HG02884 (cell line): ENCODE measurements at regions not wholly inside any gene's neighbourhood (a gene's known extent, or its start where the extent isn't known, plus 50 kb on each side); places are given as distances from the start of the nearest gene placed in this dataset.

Source experiments
- ATAC-seq: cut with Tn5 transposase; IDR thresholded peaks from one replicate; pipeline ENCODE4 v1.9.1; 2021; ENCODE audit warnings: mild to moderate bottlenecking, moderate library complexity; ENCODE audit not compliant: unreplicated experiment

DNA sequence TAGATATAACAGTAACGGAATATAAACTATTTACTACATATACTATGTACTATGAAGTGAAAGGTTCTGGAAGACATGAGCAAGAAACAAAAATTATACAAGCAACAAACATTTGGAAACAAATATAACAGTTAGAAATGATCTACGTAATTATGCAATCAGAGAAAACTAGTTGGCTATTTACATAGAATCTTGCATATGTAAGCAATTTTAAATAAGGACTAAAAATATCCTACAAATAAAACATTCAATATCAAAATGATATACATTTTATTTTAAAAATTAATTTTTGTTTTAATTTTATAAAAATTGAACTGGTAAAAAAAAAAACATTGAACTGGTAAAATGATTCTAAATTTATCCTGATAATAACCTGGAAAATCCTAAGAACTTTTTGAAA is 642.5 kb upstream of the PCDH10 start:
- ATAC-seq = no peak

DNA sequence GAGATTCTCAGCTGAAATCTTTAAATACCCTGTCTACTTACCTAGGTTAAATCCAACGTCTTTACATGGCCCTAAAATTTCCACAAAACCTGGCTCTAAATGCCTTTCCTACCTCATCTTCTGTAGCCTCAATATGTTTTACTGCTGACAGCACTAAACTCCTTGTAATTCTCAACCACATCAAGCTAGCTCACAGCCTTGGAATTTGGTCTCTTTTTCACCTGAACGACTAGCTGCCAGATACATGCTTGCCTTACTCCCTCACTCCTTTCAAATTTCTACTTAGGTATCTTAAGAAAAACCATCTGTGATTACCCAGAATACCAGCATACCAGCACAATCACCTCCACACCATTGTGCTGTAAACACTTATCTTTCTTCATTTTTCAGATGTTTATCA is 635.6 kb upstream of the PCDH10 start:
- no peak for ATAC-seq

DNA sequence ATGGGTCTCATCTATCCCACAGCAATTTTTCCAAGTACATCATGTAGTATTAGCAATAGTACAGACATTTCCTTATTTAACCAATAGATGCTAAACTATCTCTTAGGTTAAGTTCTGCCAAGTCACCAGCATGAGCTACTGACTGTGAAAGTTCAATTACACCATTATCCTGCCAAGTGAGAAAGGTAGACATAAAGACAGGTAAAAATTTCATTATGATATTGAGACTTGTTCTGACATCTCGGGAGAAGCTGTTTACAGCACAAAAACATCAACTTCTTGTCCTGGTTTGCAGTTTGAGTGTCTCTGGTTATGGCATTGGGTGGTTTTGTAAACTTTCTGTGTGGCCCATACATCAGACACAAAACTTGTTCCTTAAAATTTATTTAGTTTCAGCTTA is 622.4 kb upstream of the PCDH10 start:
- ATAC-seq = no peak

DNA sequence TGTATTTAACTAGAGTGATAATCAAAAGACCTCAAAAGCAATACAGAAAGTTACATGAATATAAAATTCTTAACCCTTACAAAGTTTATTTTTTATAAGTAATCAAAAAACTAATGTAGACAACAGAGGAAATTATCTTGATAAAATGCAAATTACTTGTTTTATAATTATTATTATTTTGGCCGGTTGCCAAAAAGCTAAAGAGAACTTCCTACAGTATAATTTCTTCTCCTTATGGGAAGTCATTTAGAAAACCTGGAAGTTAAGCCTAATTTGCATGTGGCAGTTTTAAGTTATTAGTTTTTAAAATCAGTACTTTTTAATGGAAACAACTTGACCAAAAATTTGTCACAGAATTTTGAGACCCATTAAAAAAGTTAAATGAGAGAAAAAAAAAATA is 621.3 kb upstream of the PCDH10 start:
- ATAC-seq = no peak

DNA sequence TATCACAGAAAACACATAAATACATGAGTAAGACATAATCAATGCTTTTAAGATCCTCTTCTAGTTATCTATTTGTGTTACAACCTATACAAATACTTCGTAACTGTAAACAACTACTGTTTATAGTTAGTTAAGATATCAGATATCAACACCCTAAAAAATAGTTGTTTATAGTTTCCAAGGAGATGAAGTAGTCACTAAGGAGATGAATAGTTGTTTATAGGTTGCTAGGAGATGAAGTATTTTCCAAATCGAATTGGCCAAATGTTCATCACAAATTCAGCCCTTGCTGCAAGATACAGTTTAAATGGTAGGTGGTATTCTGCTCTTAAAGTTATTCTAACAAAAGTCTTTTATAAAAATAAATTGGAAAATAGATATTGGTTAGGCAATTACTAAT is 618.2 kb upstream of the PCDH10 start:
- no peak for ATAC-seq

DNA sequence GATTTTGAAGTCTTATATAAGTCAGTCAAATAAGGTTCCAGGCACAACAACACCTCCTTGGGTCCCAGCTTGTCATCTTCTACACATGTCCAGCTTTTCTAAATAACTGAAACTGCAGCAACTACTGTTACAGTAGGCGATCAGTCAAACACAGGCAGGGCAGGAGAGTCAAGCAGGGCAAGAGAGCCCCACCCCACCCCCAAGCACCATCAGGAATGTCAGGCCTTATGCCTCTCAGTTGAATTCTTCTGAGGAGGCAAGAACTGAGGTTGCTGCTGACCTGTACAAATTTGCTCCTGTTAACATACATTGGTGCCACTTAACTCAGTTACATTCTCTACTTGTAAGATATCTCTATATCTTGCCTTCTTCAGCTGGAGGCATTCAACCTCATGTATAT is 608.8 kb upstream of the PCDH10 start:
- ATAC-seq = no peak

DNA sequence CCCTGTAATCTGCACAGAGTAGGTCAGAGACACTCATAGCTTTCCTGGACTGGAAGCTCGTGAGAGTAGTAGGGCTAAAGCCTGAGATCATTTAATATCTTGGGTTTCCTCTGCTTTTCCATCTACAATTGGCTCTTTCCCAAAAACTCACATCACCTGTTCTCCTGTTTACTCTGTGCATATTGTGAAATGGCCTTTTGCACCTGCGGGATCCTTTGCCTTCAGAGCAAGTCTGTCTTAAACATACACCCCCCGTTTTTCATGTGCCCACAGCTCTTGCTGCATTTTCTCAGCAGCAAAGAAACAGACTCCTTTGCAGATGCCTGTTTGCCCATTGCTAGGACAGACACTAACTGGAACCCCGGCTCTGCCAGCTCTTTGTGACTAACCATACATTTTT is 608.3 kb upstream of the PCDH10 start:
- ATAC-seq = no peak

DNA sequence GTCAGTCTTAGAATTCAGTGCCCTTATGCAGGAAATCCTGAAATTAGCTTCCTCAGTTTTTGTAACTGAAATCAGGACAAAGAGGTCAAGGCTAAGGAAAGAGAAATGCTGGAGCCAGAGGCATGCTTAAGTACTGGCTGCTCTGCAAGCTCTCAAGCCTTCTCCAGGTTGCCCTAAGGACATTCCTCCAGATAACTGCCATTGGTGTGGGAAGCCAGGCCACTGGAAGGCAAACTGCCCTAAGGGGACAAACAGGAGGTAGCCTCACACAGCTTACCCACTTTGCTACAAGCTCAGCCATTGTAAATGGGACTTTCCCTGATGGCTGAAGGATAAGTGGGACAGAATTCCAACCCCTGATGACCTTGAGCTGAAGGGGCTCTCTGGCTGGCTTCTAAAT is 606.9 kb upstream of the PCDH10 start:
- ATAC-seq = no peak

DNA sequence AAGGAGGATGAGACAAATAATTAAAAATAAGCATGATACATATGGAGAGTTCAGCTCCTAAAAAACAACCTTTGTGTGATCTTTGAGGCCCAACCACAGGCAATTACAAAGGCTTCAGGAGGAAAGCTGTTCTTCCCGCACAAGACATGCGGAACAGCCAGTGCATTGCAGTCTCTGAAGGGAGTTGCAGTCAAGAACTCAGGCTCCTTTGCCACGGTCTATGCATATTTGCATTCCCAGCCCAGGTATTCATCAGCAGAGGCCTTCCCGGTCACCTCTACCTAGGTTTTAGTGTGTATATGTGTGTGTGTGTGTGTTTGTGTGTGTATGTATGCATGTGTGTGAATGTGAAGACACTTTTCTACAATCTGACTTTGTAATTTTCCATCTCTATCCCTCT is 600.6 kb upstream of the PCDH10 start:
- no peak for ATAC-seq

DNA sequence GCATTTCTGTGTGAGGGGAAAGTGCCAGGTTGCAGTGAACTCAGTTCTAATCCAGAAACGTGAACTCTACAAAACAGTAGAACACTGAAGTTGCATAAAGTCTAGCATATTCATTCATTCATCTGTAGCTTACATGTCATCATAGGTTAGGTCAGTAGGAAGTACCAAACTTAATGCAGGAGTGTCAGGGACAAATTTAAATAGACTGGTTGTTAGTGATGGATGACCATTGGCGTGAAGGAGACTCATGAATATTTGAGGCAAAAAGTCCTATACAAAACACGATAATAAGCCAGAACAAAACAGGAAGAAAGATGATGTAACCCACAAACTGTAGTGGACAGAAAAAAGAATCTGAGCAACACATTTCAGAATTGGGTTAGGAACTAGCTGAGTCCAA is 592.8 kb upstream of the PCDH10 start:
- ATAC-seq = no peak

DNA sequence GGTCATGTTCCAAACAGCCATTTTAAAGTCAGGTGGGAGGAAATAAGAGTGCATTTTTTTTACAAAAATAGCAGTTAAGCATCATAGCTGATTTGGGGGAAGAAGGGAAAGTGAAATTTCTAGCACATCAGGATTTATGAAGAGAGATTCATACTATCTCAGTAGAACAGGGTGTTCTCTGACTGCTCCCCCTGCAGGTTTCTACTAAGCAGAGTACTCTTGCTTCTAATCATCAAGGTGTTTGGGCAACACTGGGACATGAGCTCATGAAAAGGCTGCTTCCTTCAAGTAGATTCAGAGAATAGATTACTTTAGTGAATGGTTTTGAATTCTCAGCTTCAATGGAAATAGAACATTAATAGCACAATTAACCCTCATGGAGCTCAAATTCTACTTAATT is 591.4 kb upstream of the PCDH10 start:
- ATAC-seq = no peak

DNA sequence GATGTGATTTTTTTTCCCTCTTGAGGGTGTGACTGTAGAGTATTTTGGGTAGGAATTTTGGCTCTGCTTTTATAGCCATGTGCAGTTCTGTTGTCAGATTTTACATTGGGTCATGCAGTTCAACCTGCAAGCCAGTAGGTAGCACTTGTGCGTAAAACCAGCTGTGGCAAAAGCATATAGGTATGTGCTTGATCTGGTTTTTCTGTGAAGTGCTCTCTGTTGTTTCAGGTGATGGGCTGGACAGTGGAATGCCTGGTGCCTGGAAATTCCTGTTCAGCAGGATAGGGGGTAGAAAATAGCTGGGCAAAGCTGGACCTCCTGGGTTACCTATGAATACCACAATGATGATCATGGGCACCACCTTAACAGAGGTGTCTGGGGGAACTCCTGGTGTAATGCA is 584.2 kb upstream of the PCDH10 start:
- ATAC-seq = no peak

DNA sequence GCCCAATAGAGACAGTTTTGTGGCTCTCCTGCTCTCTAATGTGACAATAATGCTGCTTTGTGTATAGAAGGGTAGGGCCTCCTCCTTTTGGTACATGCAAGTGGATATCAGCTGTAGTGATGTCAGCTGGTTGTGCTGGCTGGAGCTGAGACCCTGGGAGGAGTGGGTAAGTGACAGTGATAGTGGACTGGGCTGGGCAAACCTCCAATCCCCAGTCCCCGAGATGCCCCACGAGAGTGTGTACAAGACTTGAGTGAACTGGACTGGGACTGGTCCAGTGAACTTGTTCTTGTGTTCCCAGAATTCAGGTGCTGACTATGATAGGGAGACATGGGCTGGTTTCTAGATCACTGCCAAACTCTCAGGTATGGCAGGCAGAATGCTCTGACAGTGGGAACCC is 583.6 kb upstream of the PCDH10 start:
- ATAC-seq = no peak

DNA sequence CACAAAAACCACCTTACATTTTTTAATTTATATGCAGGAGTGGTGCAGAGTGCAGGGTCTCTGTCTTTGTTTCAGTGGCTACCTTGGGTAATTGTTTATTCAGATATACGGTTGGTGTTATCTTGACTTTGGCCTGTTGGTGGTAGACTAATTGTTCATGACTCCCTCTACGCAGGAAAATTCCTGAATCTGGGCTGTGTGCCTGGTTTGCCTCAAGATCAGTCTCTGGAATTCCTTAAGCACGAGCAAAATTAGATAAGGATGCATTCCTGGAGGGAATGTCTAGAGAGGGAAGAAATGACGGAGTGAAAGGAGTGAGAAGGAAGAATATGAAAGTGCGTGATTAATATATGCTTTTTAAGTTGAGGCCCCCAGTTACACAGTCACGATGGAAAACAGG is 576.9 kb upstream of the PCDH10 start:
- no peak for ATAC-seq

DNA sequence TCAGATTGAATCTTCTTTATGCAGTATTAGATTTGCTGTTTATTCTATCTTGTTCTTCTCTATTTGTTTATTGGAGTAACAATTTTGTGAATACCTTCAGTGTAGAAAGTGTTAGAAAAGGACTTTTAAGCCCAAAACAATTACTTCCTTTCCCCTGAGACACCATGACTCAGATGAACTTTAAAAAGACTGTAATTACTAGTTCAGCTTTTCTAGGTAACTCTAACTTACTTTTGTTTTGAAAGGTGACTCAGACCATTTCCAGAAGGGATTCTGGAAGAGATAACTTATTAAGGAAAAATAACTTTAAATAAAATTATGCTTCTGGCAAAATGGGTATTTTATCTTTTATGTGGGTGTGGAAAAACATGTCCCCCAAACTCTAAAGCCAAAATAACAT is 561.5 kb upstream of the PCDH10 start:
- no peak for ATAC-seq

DNA sequence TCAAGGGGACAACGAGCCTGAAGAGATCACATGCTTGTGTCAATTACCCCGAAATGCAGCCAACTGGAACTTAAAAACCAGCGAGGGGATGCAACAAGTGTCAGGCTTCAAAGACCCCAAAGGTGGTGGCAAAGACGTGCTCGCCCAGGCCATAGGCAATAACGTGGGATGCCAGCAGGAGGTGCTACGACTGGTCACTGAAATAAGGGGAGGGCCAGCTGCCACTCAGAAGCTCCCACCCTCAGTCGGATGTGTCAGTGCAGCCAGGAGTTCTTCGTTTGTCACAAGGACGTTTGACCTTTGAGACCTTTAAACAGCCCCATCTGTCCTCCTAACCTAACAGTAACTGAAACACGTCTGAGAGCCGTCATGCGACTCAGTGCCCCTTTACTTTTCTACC is 556.8 kb upstream of the PCDH10 start:
- ATAC-seq = no peak

DNA sequence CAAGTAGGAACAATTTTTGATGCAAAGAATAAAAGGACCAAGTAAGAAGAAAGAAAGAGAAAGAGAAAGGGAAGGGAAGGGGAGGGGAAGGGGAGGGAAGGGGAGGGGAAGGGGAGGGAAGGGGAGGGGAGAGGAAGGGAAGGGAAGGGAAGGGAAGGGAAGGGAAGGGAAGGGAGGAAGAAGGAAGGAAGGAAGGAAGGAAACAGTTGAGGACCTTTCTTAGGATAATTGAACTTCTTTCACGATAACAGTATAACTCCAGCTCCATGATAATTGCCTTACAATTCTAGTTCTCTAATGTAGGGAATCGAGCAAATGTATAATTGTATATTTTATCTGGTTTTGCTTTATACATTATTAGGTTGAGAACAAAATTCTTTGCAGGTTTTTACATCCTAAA is 556.2 kb upstream of the PCDH10 start:
- ATAC-seq = no peak

DNA sequence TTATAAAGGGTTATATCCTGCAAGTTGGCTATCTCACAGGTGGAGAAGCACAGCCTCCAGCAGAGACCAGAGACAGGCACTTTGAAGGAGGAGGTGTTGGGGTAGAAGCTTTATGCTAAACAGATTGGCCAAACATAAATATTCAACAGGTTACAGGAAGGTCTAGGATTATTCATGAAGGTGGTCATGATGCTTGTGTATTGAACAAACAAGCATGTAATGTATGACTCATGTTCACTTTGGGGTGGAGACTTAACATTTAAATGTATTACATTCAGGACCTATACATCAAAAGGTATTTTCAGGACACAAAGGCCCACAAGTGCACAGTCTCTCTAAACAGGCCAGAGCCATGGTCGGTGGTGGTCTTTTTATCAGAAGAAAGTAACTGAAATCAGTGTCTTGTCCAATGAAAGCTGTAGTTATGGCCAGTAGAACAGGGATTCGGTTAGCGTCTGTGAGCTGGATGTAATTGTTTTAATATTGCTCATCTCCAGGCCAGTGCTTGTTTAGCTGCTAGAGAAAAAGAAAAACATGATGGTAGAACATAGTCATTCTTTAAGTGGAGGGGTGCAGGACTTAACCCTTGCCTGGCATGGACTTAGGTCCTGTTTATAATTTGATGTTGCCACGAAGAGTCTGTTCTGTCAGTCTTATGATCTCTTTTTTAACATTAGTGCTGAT is 555.2 kb upstream of the PCDH10 start:
- ATAC-seq = no peak

DNA sequence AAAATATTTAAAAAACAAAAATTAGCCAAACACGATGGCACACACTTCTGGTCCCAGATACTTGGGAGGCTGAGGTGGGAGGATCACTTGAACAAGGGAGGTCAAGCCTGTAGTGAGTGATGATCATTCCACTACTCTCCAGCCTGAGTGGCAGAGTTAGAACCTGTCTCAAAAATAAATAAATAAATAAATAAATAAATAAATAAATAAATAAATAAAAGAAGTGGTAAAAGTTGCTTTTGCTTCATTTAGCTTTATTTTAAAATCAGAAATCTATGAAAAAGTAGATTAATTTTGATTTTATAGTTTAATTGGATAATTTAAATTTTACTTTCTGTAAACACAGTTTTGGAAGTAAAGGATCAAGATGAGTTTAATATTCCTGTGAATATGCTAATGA is 552.9 kb upstream of the PCDH10 start:
- ATAC-seq = no peak

DNA sequence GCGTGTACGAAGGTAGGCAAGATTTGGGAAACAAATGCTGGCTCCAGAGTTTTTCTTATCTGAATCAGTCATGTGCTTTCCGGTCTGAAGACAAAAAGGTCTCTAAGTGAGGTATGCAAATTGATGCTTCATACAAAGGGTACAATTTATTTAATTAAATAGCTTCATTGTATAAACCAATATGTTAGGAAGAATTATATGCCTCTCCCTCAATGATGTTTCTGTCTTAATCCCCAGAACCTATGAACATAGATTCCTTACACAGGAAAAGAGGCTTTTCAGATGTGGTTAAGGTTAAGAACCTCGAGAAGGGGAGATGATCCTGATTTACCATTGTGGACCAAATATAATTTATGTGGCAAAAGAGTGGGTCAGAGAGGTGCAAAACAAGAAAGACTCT is 543.5 kb upstream of the PCDH10 start:
- ATAC-seq = no peak

DNA sequence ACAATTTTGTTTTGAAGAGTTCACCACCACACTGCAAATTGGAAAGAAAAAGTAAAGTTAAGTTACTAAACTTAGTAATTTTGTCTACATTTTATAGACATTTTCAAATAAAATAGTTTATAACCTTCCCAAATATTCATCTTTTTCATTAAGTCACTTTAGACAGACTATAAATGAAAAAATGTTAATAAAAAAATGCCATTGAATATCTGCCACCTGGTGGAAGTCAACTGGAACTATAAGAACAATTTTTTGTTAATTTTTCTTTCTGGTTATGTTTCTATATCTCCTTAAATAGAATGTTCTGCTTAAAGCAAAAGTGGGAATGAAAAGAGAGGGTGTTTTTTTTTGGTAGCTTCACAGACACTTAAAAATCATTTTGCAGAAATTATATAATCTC is 534.4 kb upstream of the PCDH10 start:
- ATAC-seq = no peak

DNA sequence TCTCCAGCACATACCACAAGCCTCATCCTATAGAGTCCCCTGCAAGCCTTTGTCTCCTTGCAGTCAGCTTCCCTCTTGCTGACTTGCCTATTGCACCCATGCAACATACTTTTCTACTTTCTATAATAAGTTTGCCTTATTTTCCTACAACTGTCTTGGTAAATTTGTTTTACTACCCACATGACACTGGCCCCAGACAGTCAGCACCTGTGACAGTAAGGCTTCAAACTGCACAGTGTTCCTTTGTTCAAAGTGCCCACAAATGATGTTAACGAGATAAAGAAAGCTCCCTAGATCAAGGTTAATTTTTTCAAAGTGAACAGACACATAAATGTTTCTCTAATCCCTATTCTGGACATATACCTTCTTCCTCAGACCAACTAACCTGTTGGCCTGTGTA is 529.1 kb upstream of the PCDH10 start:
- no peak for ATAC-seq

DNA sequence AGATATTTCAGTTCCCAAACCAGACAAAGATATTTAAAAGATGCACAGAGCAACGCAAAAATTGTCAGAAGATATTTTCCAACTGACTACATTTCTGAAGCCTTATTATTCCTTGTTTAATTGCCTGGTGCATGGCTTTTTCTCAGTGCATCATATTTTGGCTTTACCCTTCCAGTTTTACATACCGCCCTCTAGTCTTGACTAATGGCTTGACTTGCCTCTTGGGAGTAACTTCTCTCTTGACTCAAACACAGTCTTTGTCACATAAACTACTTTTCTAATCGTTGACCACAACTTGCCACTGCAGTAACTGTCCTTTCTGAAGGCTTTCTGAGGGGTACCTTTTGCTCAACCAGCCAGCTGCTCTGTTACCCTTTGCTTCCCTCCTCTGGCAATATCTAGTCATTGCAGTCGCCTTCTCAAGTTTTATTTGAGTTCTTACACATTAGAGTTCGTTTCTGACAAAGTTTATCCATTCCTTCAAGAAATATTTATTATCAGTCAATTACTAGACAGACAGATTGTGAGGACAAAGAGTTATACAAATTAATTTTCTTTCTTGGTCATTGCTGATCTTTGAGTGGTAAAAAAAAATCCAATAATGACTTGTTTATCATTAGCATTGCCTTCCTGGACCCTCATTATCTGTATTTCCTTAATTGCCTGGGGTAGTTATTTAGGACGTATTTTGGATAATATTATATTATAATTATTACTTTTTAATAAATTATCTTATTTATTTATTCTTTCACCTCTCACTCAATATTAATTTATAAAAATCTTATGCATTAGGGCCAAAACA is 506.9 kb upstream of the PCDH10 start:
- ATAC-seq = no peak
